Neural cell (in vitro differentiated cells): ENCODE measurements at regions not wholly inside any gene's neighbourhood (a gene's known extent, or its start where the extent isn't known, plus 50 kb on each side); places are given as distances from the start of the nearest gene placed in this dataset.

Source experiments
- EP300 ChIP-seq: fragments of 450-650 bp; conservative IDR thresholded peaks from 2 replicates; pipeline ENCODE4 v1.6.1; 2014; ENCODE audit warnings: antibody characterized with exemption, mild to moderate bottlenecking, moderate library complexity; ENCODE audit not compliant: poor library complexity, severe bottlenecking
- TF ChIP-seq, protein P1 (sequence below): fragments of 450-650 bp; IDR thresholded peaks from 2 replicates; pipeline ENCODE4 v1.5.1; 2014; ENCODE audit warnings: antibody characterized with exemption, mild to moderate bottlenecking, moderate library complexity; ENCODE audit not compliant: poor library complexity, severe bottlenecking

DNA sequence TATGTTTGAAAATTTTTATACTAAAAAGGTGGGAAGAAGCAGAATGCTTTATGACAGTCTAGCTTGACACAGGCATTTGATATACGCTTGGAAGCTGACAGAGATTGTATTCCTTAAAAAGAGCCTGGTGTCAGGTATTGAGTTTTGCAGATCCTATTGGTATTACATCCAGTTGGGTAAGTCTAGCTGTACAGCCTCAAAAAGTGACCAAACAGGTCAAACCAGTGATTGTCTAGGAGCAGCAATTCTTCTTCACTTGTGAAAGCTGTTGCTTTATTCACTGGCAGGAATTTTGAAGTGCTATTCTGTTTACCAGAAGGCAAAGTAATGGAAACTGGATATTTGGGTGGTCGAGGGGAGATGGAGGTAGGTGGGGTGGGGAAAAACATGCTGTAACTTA, 77.5 kb downstream of the UCHL1 start:
- TF ChIP-seq, protein P1, sequence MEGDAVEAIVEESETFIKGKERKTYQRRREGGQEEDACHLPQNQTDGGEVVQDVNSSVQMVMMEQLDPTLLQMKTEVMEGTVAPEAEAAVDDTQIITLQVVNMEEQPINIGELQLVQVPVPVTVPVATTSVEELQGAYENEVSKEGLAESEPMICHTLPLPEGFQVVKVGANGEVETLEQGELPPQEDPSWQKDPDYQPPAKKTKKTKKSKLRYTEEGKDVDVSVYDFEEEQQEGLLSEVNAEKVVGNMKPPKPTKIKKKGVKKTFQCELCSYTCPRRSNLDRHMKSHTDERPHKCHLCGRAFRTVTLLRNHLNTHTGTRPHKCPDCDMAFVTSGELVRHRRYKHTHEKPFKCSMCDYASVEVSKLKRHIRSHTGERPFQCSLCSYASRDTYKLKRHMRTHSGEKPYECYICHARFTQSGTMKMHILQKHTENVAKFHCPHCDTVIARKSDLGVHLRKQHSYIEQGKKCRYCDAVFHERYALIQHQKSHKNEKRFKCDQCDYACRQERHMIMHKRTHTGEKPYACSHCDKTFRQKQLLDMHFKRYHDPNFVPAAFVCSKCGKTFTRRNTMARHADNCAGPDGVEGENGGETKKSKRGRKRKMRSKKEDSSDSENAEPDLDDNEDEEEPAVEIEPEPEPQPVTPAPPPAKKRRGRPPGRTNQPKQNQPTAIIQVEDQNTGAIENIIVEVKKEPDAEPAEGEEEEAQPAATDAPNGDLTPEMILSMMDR = no peak
- no peak for TF ChIP-seq EP300
